Nephron (organoid): ENCODE measurements at regions not wholly inside any gene's neighbourhood (a gene's known extent, or its start where the extent isn't known, plus 50 kb on each side); places are given as distances from the start of the nearest gene placed in this dataset.

Experiments used
- H3K27ac Mint-ChIP-seq, 3 experiments: 2 replicates each; pipeline ENCODE4 v1.8.0; 2020; ENCODE audit warnings: mixed read lengths in 3 of 3, mild to moderate bottlenecking in 2 of 3, moderate library complexity in 1 of 3
- H3K27me3 Mint-ChIP-seq: 2 replicates; pipeline ENCODE4 v1.8.0; 2021; ENCODE audit warnings: low read depth, mild to moderate bottlenecking, moderate library complexity, mixed read lengths
- H3K36me3 Mint-ChIP-seq: 2 replicates; pipeline ENCODE4 v1.8.0; 2020; ENCODE audit warnings: low read depth, mixed read lengths
- H3K4me1 Mint-ChIP-seq: 2 replicates; pipeline ENCODE4 v1.8.0; 2020; ENCODE audit warnings: mixed read lengths
- H3K4me3 Mint-ChIP-seq, 3 experiments: 2 replicates each; pipeline ENCODE4 v1.8.0; 2020; ENCODE audit warnings: mild to moderate bottlenecking in 3 of 3, mixed read lengths in 3 of 3, moderate library complexity in 2 of 3
- H3K9me3 Mint-ChIP-seq: 2 replicates; pipeline ENCODE4 v1.8.0; 2020; ENCODE audit warnings: mixed read lengths
- TF ChIP-seq, protein P1 (sequence below), 3 experiments: fragments of 200-600 bp; sonication (generic); IDR thresholded peaks; one replicate each; pipeline ENCODE4 v1.5.0; 2021; ENCODE audit warnings: antibody characterized with exemption in 3 of 3; ENCODE audit not compliant: unreplicated experiment in 3 of 3

DNA sequence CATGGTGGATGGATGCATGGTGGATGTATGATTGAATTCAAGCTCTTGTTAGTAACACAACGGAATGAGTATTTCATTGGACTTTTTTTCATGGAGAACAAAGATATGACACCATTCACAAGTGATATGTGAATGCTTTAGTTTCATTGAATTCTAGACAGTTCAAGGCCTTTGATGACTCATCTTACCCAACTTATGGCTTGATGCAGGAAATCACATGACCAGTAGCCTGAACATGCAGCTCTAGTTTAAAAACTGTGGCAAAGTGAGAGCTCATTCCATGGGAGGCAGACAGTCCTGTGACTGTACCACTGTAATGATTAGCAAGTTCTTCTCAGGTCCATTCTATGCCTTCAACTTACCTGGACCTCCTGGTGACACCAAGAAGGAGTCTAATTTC, 1239.3 kb downstream of the TYW1 start:
- Mint-ChIP-seq H3K27ac (no peak overlapping the region), H3K27me3 (peaks cover 10% of the 10 kb centered on the region), H3K36me3 (no peaks in the 10 kb centered on the region), H3K4me1 (no peaks in the 10 kb centered on the region), H3K9me3 (peaks cover 9% of the 10 kb centered on the region), H3K4me3 (no peak overlapping the region)
- TF ChIP-seq, protein P1, sequence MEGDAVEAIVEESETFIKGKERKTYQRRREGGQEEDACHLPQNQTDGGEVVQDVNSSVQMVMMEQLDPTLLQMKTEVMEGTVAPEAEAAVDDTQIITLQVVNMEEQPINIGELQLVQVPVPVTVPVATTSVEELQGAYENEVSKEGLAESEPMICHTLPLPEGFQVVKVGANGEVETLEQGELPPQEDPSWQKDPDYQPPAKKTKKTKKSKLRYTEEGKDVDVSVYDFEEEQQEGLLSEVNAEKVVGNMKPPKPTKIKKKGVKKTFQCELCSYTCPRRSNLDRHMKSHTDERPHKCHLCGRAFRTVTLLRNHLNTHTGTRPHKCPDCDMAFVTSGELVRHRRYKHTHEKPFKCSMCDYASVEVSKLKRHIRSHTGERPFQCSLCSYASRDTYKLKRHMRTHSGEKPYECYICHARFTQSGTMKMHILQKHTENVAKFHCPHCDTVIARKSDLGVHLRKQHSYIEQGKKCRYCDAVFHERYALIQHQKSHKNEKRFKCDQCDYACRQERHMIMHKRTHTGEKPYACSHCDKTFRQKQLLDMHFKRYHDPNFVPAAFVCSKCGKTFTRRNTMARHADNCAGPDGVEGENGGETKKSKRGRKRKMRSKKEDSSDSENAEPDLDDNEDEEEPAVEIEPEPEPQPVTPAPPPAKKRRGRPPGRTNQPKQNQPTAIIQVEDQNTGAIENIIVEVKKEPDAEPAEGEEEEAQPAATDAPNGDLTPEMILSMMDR (IDR thresholded peaks at IDR 0.05; ENCODE audit: unreplicated experiment in 3 of 3), result no peak

DNA sequence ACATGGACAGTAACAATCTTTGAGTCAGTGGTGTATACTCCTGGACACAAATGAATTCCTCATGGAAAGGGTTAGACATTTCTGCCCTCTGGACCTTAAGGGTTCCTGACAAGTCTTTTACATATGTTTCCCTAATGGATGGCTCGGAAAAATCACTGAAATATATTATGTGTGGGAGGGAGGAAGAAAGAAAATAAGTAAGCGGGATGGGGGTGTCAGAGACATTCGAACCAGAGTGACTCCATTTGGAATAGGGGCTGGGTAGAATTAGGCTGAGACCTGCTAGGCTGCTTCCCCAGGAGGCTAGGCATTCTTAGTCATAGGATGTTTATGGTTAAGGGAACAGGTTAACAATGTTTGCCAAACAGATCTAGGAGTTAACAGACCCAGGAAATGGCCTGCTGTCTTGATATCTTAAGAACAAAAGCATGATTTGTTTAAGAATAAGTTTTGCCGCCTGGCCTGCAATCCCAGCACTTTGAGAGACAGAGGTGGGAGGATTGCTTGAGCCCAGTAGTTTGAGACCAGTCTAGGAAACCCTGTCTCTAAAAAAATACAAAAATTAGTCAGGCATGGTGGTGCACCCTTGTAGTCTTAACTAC, 1241.7 kb downstream of the TYW1 start:
- Mint-ChIP-seq H3K9me3 (peaks cover 12% of the 10 kb centered on the region), H3K27me3 (peaks cover 5% of the 10 kb centered on the region), H3K4me3 (no peak overlapping the region), H3K36me3 (no peaks in the 10 kb centered on the region), H3K27ac (no peak overlapping the region), H3K4me1 (no peaks in the 10 kb centered on the region)
- TF ChIP-seq, protein P1 (IDR thresholded peaks at IDR 0.05; ENCODE audit: unreplicated experiment in 3 of 3), result no peak

DNA sequence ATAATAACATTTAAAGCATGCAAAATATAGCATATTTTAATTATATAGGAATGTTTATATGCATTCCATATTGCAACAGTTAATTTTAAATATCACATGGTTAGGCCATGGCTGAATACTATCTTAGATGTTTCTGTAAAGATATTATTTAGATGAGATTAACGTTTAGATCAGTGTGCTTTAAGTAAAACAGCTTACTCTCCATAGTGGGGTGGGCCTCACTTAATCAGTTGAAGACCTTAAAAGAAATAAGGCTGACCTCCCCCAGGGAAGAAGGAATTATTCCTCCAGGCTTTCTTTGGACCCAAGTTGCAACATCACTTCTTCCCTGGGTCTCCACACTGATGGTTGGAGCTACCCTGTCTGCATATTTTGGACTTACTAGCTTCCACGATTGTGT, 1246.5 kb downstream of the TYW1 start:
- Mint-ChIP-seq H3K4me1 (peaks cover 8% of the 10 kb centered on the region), H3K27me3 (peaks cover 22% of the 10 kb centered on the region), H3K4me3 (no peak overlapping the region), H3K27ac (no peak overlapping the region), H3K36me3 (no peaks in the 10 kb centered on the region), H3K9me3 (peaks cover 9% of the 10 kb centered on the region)
- TF ChIP-seq, protein P1 (IDR thresholded peaks at IDR 0.05; ENCODE audit: unreplicated experiment in 3 of 3), result no peak

DNA sequence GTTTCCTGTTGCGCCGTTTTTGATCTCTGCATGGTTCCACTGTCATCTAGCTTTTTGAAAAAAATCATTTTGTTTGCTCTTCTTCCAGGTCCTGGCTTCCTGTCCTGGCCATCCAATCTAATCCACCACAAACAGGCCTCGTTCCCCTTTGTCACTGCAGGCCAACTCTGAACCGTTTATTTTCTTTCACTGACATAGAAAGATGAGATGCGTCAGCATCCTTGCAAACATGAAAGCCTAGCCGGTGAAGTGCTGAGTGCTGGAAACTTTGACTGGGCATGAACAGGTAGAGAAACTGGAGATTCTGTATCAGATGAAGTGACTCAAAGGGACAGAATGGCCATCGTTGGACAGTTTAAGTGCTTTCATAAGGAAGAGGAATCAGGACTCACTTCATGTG, 1247.8 kb downstream of the TYW1 start:
- Mint-ChIP-seq H3K9me3 (peaks cover 13% of the 10 kb centered on the region), H3K36me3 (peaks cover 3% of the 10 kb centered on the region), H3K4me3 (no peak overlapping the region), H3K27ac (no peak overlapping the region), H3K4me1 (peaks cover 8% of the 10 kb centered on the region), H3K27me3 (peaks cover 24% of the 10 kb centered on the region)
- TF ChIP-seq, protein P1 (IDR thresholded peaks at IDR 0.05; ENCODE audit: unreplicated experiment in 3 of 3), result no peak

DNA sequence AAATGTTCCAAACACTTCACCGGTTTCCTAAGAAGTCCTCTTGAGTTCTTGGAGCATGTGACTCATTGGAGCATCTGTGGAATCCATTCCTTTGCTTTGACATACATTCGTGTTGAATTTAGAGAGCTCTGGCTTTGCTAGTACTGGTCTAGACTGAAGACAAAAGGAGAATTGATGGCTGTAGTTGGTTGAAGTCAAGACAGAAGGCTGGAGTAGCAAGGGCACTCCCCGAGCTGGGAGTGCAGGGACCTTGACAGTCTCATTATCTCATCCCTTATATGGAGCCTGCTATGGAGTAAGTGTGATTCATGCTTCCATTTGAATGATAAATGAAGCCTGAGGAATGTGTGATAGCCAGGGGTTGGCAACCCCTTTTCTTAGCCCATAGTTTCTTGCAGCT, 1249.1 kb downstream of the TYW1 start:
- Mint-ChIP-seq H3K36me3 (peaks cover 5% of the 10 kb centered on the region), H3K27me3 (peaks cover 27% of the 10 kb centered on the region), H3K4me3 (no peak overlapping the region), H3K9me3 (peaks cover 11% of the 10 kb centered on the region), H3K4me1 (peaks cover 8% of the 10 kb centered on the region), H3K27ac (no peak overlapping the region)
- TF ChIP-seq, protein P1 (IDR thresholded peaks at IDR 0.05; ENCODE audit: unreplicated experiment in 3 of 3), result no peak

DNA sequence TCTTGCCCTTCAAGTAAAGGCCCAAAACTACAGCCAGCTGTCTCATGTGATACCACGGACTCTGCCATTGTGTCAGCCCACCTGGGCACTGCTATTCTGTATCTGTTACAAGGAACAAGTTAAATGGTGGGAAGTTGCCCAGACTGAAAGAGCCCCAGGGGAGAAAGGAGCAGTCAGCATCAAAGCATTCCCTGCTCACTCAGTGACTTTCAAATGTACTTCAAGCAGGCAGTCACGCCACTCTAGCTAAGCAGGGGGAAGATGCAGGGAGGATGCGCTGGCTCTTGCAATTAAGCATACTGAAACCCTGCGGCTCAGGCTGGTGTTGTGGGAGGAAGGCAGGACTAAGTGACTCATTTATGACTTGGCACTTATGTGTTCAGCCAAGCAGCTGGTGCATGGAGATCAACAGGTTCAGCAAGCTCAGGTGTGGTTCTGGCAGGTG, 1249.6 kb downstream of the TYW1 start:
- TF ChIP-seq, protein P1 (IDR thresholded peaks at IDR 0.05; ENCODE audit: unreplicated experiment in 3 of 3), result no peak
- peaks cover 27% of the 10 kb centered on the region for H3K27me3 Mint-ChIP-seq
- peaks cover 11% of the 10 kb centered on the region for H3K9me3 Mint-ChIP-seq
- H3K4me3 Mint-ChIP-seq, result no peak overlapping the region
- H3K27ac Mint-ChIP-seq, result peak overlapping the region in 1 of 3 experiments; percentile 1
- peaks cover 5% of the 10 kb centered on the region for H3K36me3 Mint-ChIP-seq
- H3K4me1 Mint-ChIP-seq, result peaks cover 8% of the 10 kb centered on the region
